RWPE2 (cell line): ENCODE measurements at regions not wholly inside any gene's neighbourhood (a gene's known extent, or its start where the extent isn't known, plus 50 kb on each side); places are given as distances from the start of the nearest gene placed in this dataset.
A peak's percentile ranks its signal among the peaks of the same experiment; 100 is the strongest.

Experiments
- ATAC-seq: fragments of 200-7000 bp; cut with Tn5 transposase; 3 replicates; pipeline ENCODE4 v1.9.1; 2021; ENCODE audit warnings: low read depth
- DNase-seq: peaks from one replicate; pipeline ENCODE4 v3.0.0-alpha.2; 2020; ENCODE audit warnings: low spot score
- H3K27ac ChIP-seq: fragments of 450-650 bp; 2 replicates; pipeline ENCODE4 v1.5.1; 2017; ENCODE audit warnings: mild to moderate bottlenecking; ENCODE audit not compliant: poor library complexity, severe bottlenecking
- H3K27me3 ChIP-seq: fragments of 250-450 bp; sonication (Bioruptor Pico); 2 replicates; pipeline ENCODE4 v1.5.1; 2021; ENCODE audit warnings: mild to moderate bottlenecking, moderate library complexity; ENCODE audit not compliant: insufficient read depth, poor library complexity, severe bottlenecking
- H3K36me3 ChIP-seq: fragments of 250-450 bp; sonication (Bioruptor Pico); 2 replicates; pipeline ENCODE4 v1.5.1; 2020; ENCODE audit warnings: low read depth, mild to moderate bottlenecking, moderate library complexity
- H3K4me1 ChIP-seq: fragments of 250-450 bp; sonication (Bioruptor Pico); 2 replicates; pipeline ENCODE4 v1.5.1; 2021; ENCODE audit warnings: mild to moderate bottlenecking, moderate library complexity; ENCODE audit not compliant: insufficient read depth, poor library complexity, severe bottlenecking
- H3K4me3 ChIP-seq: fragments of 250-450 bp; sonication (Bioruptor Pico); 2 replicates; pipeline ENCODE4 v1.5.1; 2021; ENCODE audit warnings: mild to moderate bottlenecking, moderate library complexity; ENCODE audit not compliant: severe bottlenecking
- H3K9me3 ChIP-seq: fragments of 250-450 bp; sonication (Bioruptor Pico); 2 replicates; pipeline ENCODE4 v1.5.1; 2021; ENCODE audit warnings: mild to moderate bottlenecking, moderate library complexity; ENCODE audit not compliant: severe bottlenecking
- CTCF ChIP-seq: fragments of 450-650 bp; IDR thresholded peaks from one replicate; pipeline ENCODE4 v1.5.1; 2017; ENCODE audit warnings: mild to moderate bottlenecking, moderate library complexity; ENCODE audit not compliant: poor library complexity, severe bottlenecking

GRCh38 chr1:60960891-60961461 is 121.4 kb upstream of the NFIA start:
- no peak for TF ChIP-seq CTCF
- Histone ChIP-seq H3K4me3 (no peak overlapping the region), H3K27me3 (no peaks in the 10 kb centered on the region), H3K27ac (peak overlapping the region; percentile 39), H3K9me3 (peaks cover 6% of the 10 kb centered on the region), H3K4me1 (peaks cover 5% of the 10 kb centered on the region), H3K36me3 (no peaks in the 10 kb centered on the region)
- peak; percentile 72; the same call in 2 of the 3 replicates for ATAC-seq
- no peak for DNase-seq

GRCh38 chr1:60959701-60960100 is 122.7 kb upstream of the NFIA start:
- ATAC-seq, result no peak
- Histone ChIP-seq H3K4me1 (peaks cover 5% of the 10 kb centered on the region), H3K4me3 (no peak overlapping the region), H3K9me3 (no peaks in the 10 kb centered on the region), H3K36me3 (no peaks in the 10 kb centered on the region), H3K27me3 (no peaks in the 10 kb centered on the region), H3K27ac (no peak overlapping the region)
- DNase-seq, result no peak
- no peak for TF ChIP-seq CTCF

DNA sequence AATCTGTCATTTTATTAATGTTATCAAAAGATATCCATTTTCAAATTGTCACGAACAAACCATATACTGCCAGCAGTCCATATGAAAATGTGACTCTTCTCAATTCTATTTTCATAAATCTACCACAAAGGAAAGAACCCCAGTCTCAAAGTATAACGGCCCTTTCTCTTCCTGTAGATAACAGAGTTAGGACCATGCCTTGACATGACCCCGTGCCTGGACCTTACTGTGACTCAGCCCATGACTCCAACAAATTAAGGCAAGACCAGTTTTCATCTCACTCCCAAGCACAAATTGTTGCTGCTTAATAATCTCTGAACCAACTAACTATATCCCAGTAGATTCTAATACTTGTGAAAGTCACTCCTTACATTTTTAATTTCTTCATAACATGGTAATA is 124.4 kb upstream of the NFIA start:
- H3K9me3 ChIP-seq, result no peaks in the 10 kb centered on the region
- DNase-seq (no peak), ATAC-seq (0 out of 3 replicates have a peak, but pooled peaks have one; percentile 23)
- TF ChIP-seq CTCF, result no peak
- no peak overlapping the region for H3K4me3 ChIP-seq
- no peak overlapping the region for H3K27ac ChIP-seq
- H3K36me3 ChIP-seq, result no peaks in the 10 kb centered on the region
- peaks cover 5% of the 10 kb centered on the region for H3K4me1 ChIP-seq
- no peaks in the 10 kb centered on the region for H3K27me3 ChIP-seq

DNA sequence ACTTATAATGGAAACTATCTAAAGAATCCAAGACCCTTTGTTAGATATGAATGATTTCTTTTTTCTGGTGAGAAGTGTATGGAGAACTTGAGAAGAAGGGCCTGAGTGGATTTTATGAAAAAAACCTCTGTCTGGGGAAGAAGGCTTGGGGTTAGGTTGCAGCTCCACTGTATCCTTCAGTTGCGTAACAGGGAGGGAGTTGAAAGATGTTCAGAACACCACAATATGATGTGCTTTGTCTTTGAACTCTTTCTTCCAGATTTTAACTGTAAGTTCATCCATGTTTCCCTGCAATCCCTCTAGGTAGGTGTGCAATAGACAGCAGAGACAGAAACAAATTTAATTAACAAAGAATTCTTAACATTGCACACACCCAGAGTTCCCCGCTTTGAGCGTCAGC is 125.8 kb upstream of the NFIA start:
- DNase-seq (no peak), ATAC-seq (no peak)
- Histone ChIP-seq H3K27ac (no peak overlapping the region), H3K4me1 (peaks cover 5% of the 10 kb centered on the region), H3K4me3 (no peak overlapping the region), H3K9me3 (no peaks in the 10 kb centered on the region), H3K36me3 (no peaks in the 10 kb centered on the region), H3K27me3 (no peaks in the 10 kb centered on the region)
- TF ChIP-seq CTCF, result no peak

DNA sequence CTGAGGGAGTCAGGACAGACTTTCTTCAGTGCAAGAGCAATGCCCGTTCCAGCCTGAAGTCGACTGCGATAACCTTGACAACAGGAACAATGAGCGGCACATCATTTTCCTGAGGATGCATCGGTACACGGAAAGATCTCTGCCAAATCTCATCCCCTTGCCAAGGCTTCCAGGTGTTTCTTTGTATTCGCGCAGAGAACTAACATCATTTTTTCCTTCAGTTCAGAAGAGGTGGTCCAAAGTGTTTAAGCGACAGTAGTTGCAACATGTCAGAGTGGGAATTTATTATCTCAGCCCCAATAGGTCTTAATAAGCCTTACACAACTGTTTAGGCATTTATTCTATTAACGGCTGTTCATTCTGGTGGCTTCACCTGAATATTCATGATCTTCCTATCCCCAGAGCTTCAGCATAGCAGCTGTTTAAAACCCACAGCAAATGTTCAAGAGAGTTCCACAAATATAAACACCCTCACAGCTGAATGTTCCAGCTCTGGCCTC is 129.7 kb upstream of the NFIA start:
- H3K4me1 ChIP-seq, result no peaks in the 10 kb centered on the region
- no peaks in the 10 kb centered on the region for H3K36me3 ChIP-seq
- no peak for TF ChIP-seq CTCF
- no peak overlapping the region for H3K4me3 ChIP-seq
- no peak overlapping the region for H3K27ac ChIP-seq
- no peaks in the 10 kb centered on the region for H3K27me3 ChIP-seq
- ATAC-seq (no peak), DNase-seq (no peak)
- no peaks in the 10 kb centered on the region for H3K9me3 ChIP-seq
